ENCODE measurements at regions not wholly inside any gene's neighbourhood (a gene's known extent, or its start where the extent isn't known, plus 50 kb on each side); places are given as distances from the start of the nearest gene placed in this dataset.
"Not testable (repeated sequence)": the region's sequence is repeated elsewhere in the genome, so short reads cannot be mapped to it uniquely, and the experiment has no call there.

- Histone ChIP-seq H3K36me3 (ENCODE audit: control insufficient read depth in 1 of 2, insufficient read depth in 2 of 2, low read length in 2 of 2) (no peaks in the 10 kb centered on the region), H3K9me3 (ENCODE audit: control insufficient read depth in 1 of 2, low read length in 2 of 2) (peaks cover 0 to 6% of the 10 kb centered on the region in 2 donors), H3K27ac (ENCODE audit: low read depth, low read length) (no peak overlapping the region), H3K9ac (ENCODE audit: low read depth in 1 of 2, low read length in 2 of 2) (no peak overlapping the region), H3K4me1 (ENCODE audit: control insufficient read depth in 1 of 2, insufficient read depth in 2 of 2, low read length in 2 of 2) (no peaks in the 10 kb centered on the region), H3K4me3 (ENCODE audit: low read depth in 1 of 2, low read length in 2 of 2) (no peak overlapping the region), H3K27me3 (ENCODE audit: control insufficient read depth in 1 of 2, insufficient read depth in 2 of 2, low read length in 2 of 2) (no peaks in the 10 kb centered on the region)
Measured at GRCh38 chr1:30218438-30218837, 504.9 kb downstream of the MATN1 start.

- H3K27ac ChIP-seq (ENCODE audit: low read depth, low read length), result no peak overlapping the region
- no peak overlapping the region for H3K4me3 ChIP-seq (ENCODE audit: low read depth in 1 of 2, low read length in 2 of 2)
- H3K4me1 ChIP-seq (ENCODE audit: control insufficient read depth in 1 of 2, insufficient read depth in 2 of 2, low read length in 2 of 2), result no peaks in the 10 kb centered on the region
- H3K9me3 ChIP-seq (ENCODE audit: control insufficient read depth in 1 of 2, low read length in 2 of 2), result peaks cover 0 to 6% of the 10 kb centered on the region in 2 donors
- no peaks in the 10 kb centered on the region for H3K36me3 ChIP-seq (ENCODE audit: control insufficient read depth in 1 of 2, insufficient read depth in 2 of 2, low read length in 2 of 2)
- H3K9ac ChIP-seq (ENCODE audit: low read depth in 1 of 2, low read length in 2 of 2), result no peak overlapping the region
- H3K27me3 ChIP-seq (ENCODE audit: control insufficient read depth in 1 of 2, insufficient read depth in 2 of 2, low read length in 2 of 2), result no peaks in the 10 kb centered on the region
Measured at GRCh38 chr1:30216602-30217001, 506.8 kb downstream of the MATN1 start.

- Histone ChIP-seq H3K9ac (ENCODE audit: low read depth in 1 of 2, low read length in 2 of 2) (no peak overlapping the region), H3K9me3 (ENCODE audit: control insufficient read depth in 1 of 2, low read length in 2 of 2) (peaks cover 0 to 6% of the 10 kb centered on the region in 2 donors), H3K27ac (ENCODE audit: low read depth, low read length) (no peak overlapping the region), H3K27me3 (ENCODE audit: control insufficient read depth in 1 of 2, insufficient read depth in 2 of 2, low read length in 2 of 2) (no peaks in the 10 kb centered on the region), H3K4me3 (ENCODE audit: low read depth in 1 of 2, low read length in 2 of 2) (no peak overlapping the region), H3K36me3 (ENCODE audit: control insufficient read depth in 1 of 2, insufficient read depth in 2 of 2, low read length in 2 of 2) (no peaks in the 10 kb centered on the region), H3K4me1 (ENCODE audit: control insufficient read depth in 1 of 2, insufficient read depth in 2 of 2, low read length in 2 of 2) (no peaks in the 10 kb centered on the region)
Measured at GRCh38 chr1:30213936-30214335, 509.4 kb downstream of the MATN1 start.

GRCh38 chr1:30207962-30208361 lies 515.4 kb downstream of the MATN1 start:
- not testable (repeated sequence) for H3K4me3 ChIP-seq (ENCODE audit: low read depth in 1 of 2, low read length in 2 of 2); H3K27me3 ChIP-seq (ENCODE audit: control insufficient read depth in 1 of 2, insufficient read depth in 2 of 2, low read length in 2 of 2); H3K27ac ChIP-seq (ENCODE audit: low read depth, low read length); H3K4me1 ChIP-seq (ENCODE audit: control insufficient read depth in 1 of 2, insufficient read depth in 2 of 2, low read length in 2 of 2); H3K36me3 ChIP-seq (ENCODE audit: control insufficient read depth in 1 of 2, insufficient read depth in 2 of 2, low read length in 2 of 2); H3K9me3 ChIP-seq (ENCODE audit: control insufficient read depth in 1 of 2, low read length in 2 of 2); H3K9ac ChIP-seq (ENCODE audit: low read depth in 1 of 2, low read length in 2 of 2)

- H3K27ac ChIP-seq (ENCODE audit: low read depth, low read length); H3K4me3 ChIP-seq (ENCODE audit: low read depth in 1 of 2, low read length in 2 of 2); H3K9me3 ChIP-seq (ENCODE audit: control insufficient read depth in 1 of 2, low read length in 2 of 2): not testable (repeated sequence)
Measured at GRCh38 chr1:30206631-30207030, 516.8 kb downstream of the MATN1 start.

GRCh38 chr1:30204916-30205315 lies 518.5 kb downstream of the MATN1 start:
- H3K9me3 ChIP-seq (ENCODE audit: control insufficient read depth in 1 of 2, low read length in 2 of 2); H3K27me3 ChIP-seq (ENCODE audit: control insufficient read depth in 1 of 2, insufficient read depth in 2 of 2, low read length in 2 of 2); H3K36me3 ChIP-seq (ENCODE audit: control insufficient read depth in 1 of 2, insufficient read depth in 2 of 2, low read length in 2 of 2); H3K4me3 ChIP-seq (ENCODE audit: low read depth in 1 of 2, low read length in 2 of 2); H3K4me1 ChIP-seq (ENCODE audit: control insufficient read depth in 1 of 2, insufficient read depth in 2 of 2, low read length in 2 of 2); H3K9ac ChIP-seq (ENCODE audit: low read depth in 1 of 2, low read length in 2 of 2); H3K27ac ChIP-seq (ENCODE audit: low read depth, low read length): not testable (repeated sequence)

More at GRCh38 chr1:30206631-30207030, 516.8 kb downstream of the MATN1 start:
- H3K9ac ChIP-seq (ENCODE audit: low read depth in 1 of 2, low read length in 2 of 2); H3K36me3 ChIP-seq (ENCODE audit: control insufficient read depth in 1 of 2, insufficient read depth in 2 of 2, low read length in 2 of 2); H3K4me1 ChIP-seq (ENCODE audit: control insufficient read depth in 1 of 2, insufficient read depth in 2 of 2, low read length in 2 of 2); H3K27me3 ChIP-seq (ENCODE audit: control insufficient read depth in 1 of 2, insufficient read depth in 2 of 2, low read length in 2 of 2): not testable (repeated sequence)

- no peak overlapping the region for H3K27ac ChIP-seq (ENCODE audit: low read depth, low read length)
- H3K9ac ChIP-seq (ENCODE audit: low read depth in 1 of 2, low read length in 2 of 2), result no peak overlapping the region
- H3K36me3 ChIP-seq (ENCODE audit: control insufficient read depth in 1 of 2, insufficient read depth in 2 of 2, low read length in 2 of 2), result no peaks in the 10 kb centered on the region
- peaks cover 0 to 3% of the 10 kb centered on the region in 2 donors for H3K9me3 ChIP-seq (ENCODE audit: control insufficient read depth in 1 of 2, low read length in 2 of 2)
- H3K27me3 ChIP-seq (ENCODE audit: control insufficient read depth in 1 of 2, insufficient read depth in 2 of 2, low read length in 2 of 2), result no peaks in the 10 kb centered on the region
- H3K4me1 ChIP-seq (ENCODE audit: control insufficient read depth in 1 of 2, insufficient read depth in 2 of 2, low read length in 2 of 2), result no peaks in the 10 kb centered on the region
- H3K4me3 ChIP-seq (ENCODE audit: low read depth in 1 of 2, low read length in 2 of 2), result no peak overlapping the region
Measured at GRCh38 chr1:30201015-30201414, 522.4 kb downstream of the MATN1 start.

GRCh38 chr1:30200161-30200560 lies 523.2 kb downstream of the MATN1 start:
- Histone ChIP-seq H3K36me3 (ENCODE audit: control insufficient read depth in 1 of 2, insufficient read depth in 2 of 2, low read length in 2 of 2) (no peaks in the 10 kb centered on the region), H3K27ac (ENCODE audit: low read depth, low read length) (no peak overlapping the region), H3K4me3 (ENCODE audit: low read depth in 1 of 2, low read length in 2 of 2) (no peak overlapping the region), H3K27me3 (ENCODE audit: control insufficient read depth in 1 of 2, insufficient read depth in 2 of 2, low read length in 2 of 2) (no peaks in the 10 kb centered on the region), H3K9ac (ENCODE audit: low read depth in 1 of 2, low read length in 2 of 2) (no peak overlapping the region), H3K4me1 (ENCODE audit: control insufficient read depth in 1 of 2, insufficient read depth in 2 of 2, low read length in 2 of 2) (no peaks in the 10 kb centered on the region), H3K9me3 (ENCODE audit: control insufficient read depth in 1 of 2, low read length in 2 of 2) (peaks cover 0 to 3% of the 10 kb centered on the region in 2 donors)

- Histone ChIP-seq H3K27me3 (ENCODE audit: control insufficient read depth in 1 of 2, insufficient read depth in 2 of 2, low read length in 2 of 2) (no peaks in the 10 kb centered on the region), H3K9me3 (ENCODE audit: control insufficient read depth in 1 of 2, low read length in 2 of 2) (peaks cover 0 to 3% of the 10 kb centered on the region in 2 donors), H3K36me3 (ENCODE audit: control insufficient read depth in 1 of 2, insufficient read depth in 2 of 2, low read length in 2 of 2) (no peaks in the 10 kb centered on the region), H3K9ac (ENCODE audit: low read depth in 1 of 2, low read length in 2 of 2) (no peak overlapping the region), H3K4me1 (ENCODE audit: control insufficient read depth in 1 of 2, insufficient read depth in 2 of 2, low read length in 2 of 2) (no peaks in the 10 kb centered on the region), H3K4me3 (ENCODE audit: low read depth in 1 of 2, low read length in 2 of 2) (no peak overlapping the region), H3K27ac (ENCODE audit: low read depth, low read length) (no peak overlapping the region)
Measured at GRCh38 chr1:30199563-30199962, 523.8 kb downstream of the MATN1 start.

- no peaks in the 10 kb centered on the region for H3K36me3 ChIP-seq (ENCODE audit: control insufficient read depth in 1 of 2, insufficient read depth in 2 of 2, low read length in 2 of 2)
- H3K4me3 ChIP-seq (ENCODE audit: low read depth in 1 of 2, low read length in 2 of 2), result no peak overlapping the region
- peaks cover 0 to 3% of the 10 kb centered on the region in 2 donors for H3K9me3 ChIP-seq (ENCODE audit: control insufficient read depth in 1 of 2, low read length in 2 of 2)
- H3K9ac ChIP-seq (ENCODE audit: low read depth in 1 of 2, low read length in 2 of 2), result no peak overlapping the region
- no peaks in the 10 kb centered on the region for H3K27me3 ChIP-seq (ENCODE audit: control insufficient read depth in 1 of 2, insufficient read depth in 2 of 2, low read length in 2 of 2)
- H3K27ac ChIP-seq (ENCODE audit: low read depth, low read length), result no peak overlapping the region
- H3K4me1 ChIP-seq (ENCODE audit: control insufficient read depth in 1 of 2, insufficient read depth in 2 of 2, low read length in 2 of 2), result no peaks in the 10 kb centered on the region
Measured at GRCh38 chr1:30198795-30199403, 524.5 kb downstream of the MATN1 start.

GRCh38 chr1:30198451-30198760 lies 525.0 kb downstream of the MATN1 start:
- no peak overlapping the region for H3K4me3 ChIP-seq (ENCODE audit: low read depth in 1 of 2, low read length in 2 of 2)
- H3K27me3 ChIP-seq (ENCODE audit: control insufficient read depth in 1 of 2, insufficient read depth in 2 of 2, low read length in 2 of 2), result no peaks in the 10 kb centered on the region

More at GRCh38 chr1:30198451-30198760, 525.0 kb downstream of the MATN1 start:
- Histone ChIP-seq H3K4me1 (ENCODE audit: control insufficient read depth in 1 of 2, insufficient read depth in 2 of 2, low read length in 2 of 2) (no peaks in the 10 kb centered on the region), H3K9ac (ENCODE audit: low read depth in 1 of 2, low read length in 2 of 2) (no peak overlapping the region), H3K9me3 (ENCODE audit: control insufficient read depth in 1 of 2, low read length in 2 of 2) (peaks cover 0 to 3% of the 10 kb centered on the region in 2 donors), H3K36me3 (ENCODE audit: control insufficient read depth in 1 of 2, insufficient read depth in 2 of 2, low read length in 2 of 2) (no peaks in the 10 kb centered on the region), H3K27ac (ENCODE audit: low read depth, low read length) (no peak overlapping the region)

All from duodenal mucosa (tissue), 2 donors.